A673 (cell line): ENCODE measurements at regions not wholly inside any gene's neighbourhood (a gene's known extent, or its start where the extent isn't known, plus 50 kb on each side); places are given as distances from the start of the nearest gene placed in this dataset.

ENCODE experiments used
- CTCF ChIP-seq: fragments of 300-800, 200-600 bp; sonication (generic); conservative IDR thresholded peaks from 2 replicates; pipeline ENCODE4 v1.5.1; 2017; ENCODE audit warnings: low read depth, mild to moderate bottlenecking, antibody characterized with exemption, low read length, moderate library complexity, mixed read lengths
- EZH2 ChIP-seq: fragments of 200-600 bp; sonication (generic); IDR thresholded peaks from 2 replicates; pipeline ENCODE4 v1.6.1; 2017; ENCODE audit warnings: borderline replicate concordance, low read depth, mild to moderate bottlenecking, mixed read lengths, antibody characterized with exemption, low read length; ENCODE audit not compliant: poor library complexity, severe bottlenecking

DNA sequence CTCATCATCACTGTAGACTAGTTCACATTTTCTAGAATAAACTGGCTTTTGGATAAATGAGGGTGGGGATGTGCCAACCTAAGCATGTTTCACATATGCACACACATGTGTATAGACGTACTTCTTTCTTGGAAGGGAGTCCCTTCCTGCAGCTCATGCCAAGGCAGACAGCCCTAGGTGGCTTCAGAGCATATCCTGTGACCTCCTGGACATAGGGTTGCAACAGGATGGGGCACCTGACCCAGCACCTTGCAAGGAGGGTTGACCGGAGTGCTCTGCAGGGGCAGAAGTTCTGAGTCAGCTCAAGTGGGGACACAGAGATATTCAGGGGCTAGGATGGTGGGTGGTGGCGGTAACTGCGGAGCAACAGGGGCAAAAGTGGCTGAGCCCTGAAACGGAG, 68.6 kb upstream of the RALGAPA2 start:
- TF ChIP-seq CTCF (no peak), EZH2 (no peak)
